SK-N-SH (cell line): ENCODE measurements at regions not wholly inside any gene's neighbourhood (a gene's known extent, or its start where the extent isn't known, plus 50 kb on each side); places are given as distances from the start of the nearest gene placed in this dataset.

ENCODE experiments used
- CTCF ChIA-PET: fragments of 300-600, 350-600 bp; formaldehyde crosslinking; extraction: SDS; loops from one replicate; lab custom pipeline; 2021; lab: Yijun Ruan, JAX
- POLR2A ChIA-PET: fragments of 350-600 bp; sonication (Branson Sonifier 250); formaldehyde crosslinking; extraction: SDS; loops from one replicate; lab custom pipeline; 2020; ENCODE audit warnings: antibody characterized with exemption, inconsistent platforms; lab: Yijun Ruan, JAX
- DNase-seq: peaks from one replicate; pipeline ENCODE4 v3.0.0; 2012
- H2AFZ ChIP-seq: fragments of 200-600 bp; sonication (generic); 2 replicates; pipeline ENCODE4 v1.8.1; 2016; ENCODE audit warnings: antibody characterized with exemption, mild to moderate bottlenecking, low read depth
- H3F3A ChIP-seq: fragments of 200-600 bp; sonication (generic); replicated peaks from 2 replicates; pipeline ENCODE3; 2016; ENCODE audit warnings: antibody characterized with exemption, mild to moderate bottlenecking; ENCODE audit not compliant: insufficient read depth
- H3K27ac ChIP-seq, 2 experiments: fragments of 200-500 bp in 1 of 2; fragments of 200-600 bp in 1 of 2; sonication (Bioruptor generic) in 1 of 2; sonication (generic), shearing (Covaris generic) in 1 of 2; 2 replicates each; pipeline versions ENCODE4 v1.5.1 to v1.6.1; 2014 to 2016; ENCODE audit warnings: low read depth in 2 of 2, inconsistent platforms in 1 of 2, low read length in 1 of 2, mild to moderate bottlenecking in 1 of 2, mixed read lengths in 1 of 2
- H3K27me3 ChIP-seq: fragments of 200-600 bp; sonication (generic), shearing (Covaris generic); 2 replicates; pipeline ENCODE4 v1.6.1; 2016; ENCODE audit warnings: mixed run types; ENCODE audit not compliant: insufficient read depth
- H3K36me3 ChIP-seq, 2 experiments: fragments of 200-500 bp in 1 of 2; fragments of 200-600 bp in 1 of 2; sonication (Bioruptor generic) in 1 of 2; sonication (generic) in 1 of 2; replicated peaks in 1 of 2; 2 replicates each; pipeline versions ENCODE3 to v1.5.1; 2014 to 2016; ENCODE audit warnings: low read length in 1 of 2, mild to moderate bottlenecking in 1 of 2; ENCODE audit not compliant: insufficient read depth in 2 of 2, control insufficient read depth in 1 of 2
- H3K4me1 ChIP-seq, 2 experiments: fragments of 200-500 bp in 1 of 2; fragments of 200-600 bp in 1 of 2; sonication (Bioruptor generic) in 1 of 2; sonication (generic), shearing (Covaris generic) in 1 of 2; 2 replicates each; pipeline versions ENCODE4 v1.5.1 to v1.6.1; 2014 to 2016; ENCODE audit warnings: low read depth in 1 of 2, low read length in 1 of 2, mixed run types in 1 of 2; ENCODE audit not compliant: insufficient read depth in 2 of 2, control insufficient read depth in 1 of 2
- H3K4me2 ChIP-seq: fragments of 200-600 bp; sonication (generic), shearing (Covaris generic); 2 replicates; pipeline ENCODE4 v1.6.1; 2017; ENCODE audit warnings: mixed run types
- H3K4me3 ChIP-seq, 2 experiments: fragments of 200-500 bp in 1 of 2; fragments of 200-600 bp in 1 of 2; sonication (Bioruptor generic) in 1 of 2; sonication (generic), shearing (Covaris generic) in 1 of 2; 2 replicates each; pipeline versions ENCODE4 v1.5.1 to v1.8.1; 2014 to 2016; ENCODE audit warnings: low read depth in 2 of 2, inconsistent platforms in 1 of 2, low read length in 1 of 2, mild to moderate bottlenecking in 1 of 2, mixed read lengths in 1 of 2, moderate library complexity in 1 of 2
- H3K79me2 ChIP-seq: fragments of 200-600 bp; sonication (generic); 2 replicates; pipeline ENCODE4 v1.8.1; 2017; ENCODE audit warnings: mild to moderate bottlenecking; ENCODE audit not compliant: insufficient read depth
- H3K9ac ChIP-seq: fragments of 200-600 bp; sonication (generic); 2 replicates; pipeline ENCODE4 v1.6.1; 2017; ENCODE audit warnings: mixed run types
- H3K9me2 ChIP-seq: fragments of 200-600 bp; sonication (generic); 2 replicates; pipeline ENCODE4 v1.6.1; 2017; ENCODE audit warnings: mixed run types
- H3K9me3 ChIP-seq: fragments of 200-600 bp; sonication (generic); 2 replicates; pipeline ENCODE4 v1.6.1; 2017; ENCODE audit warnings: mixed run types, mild to moderate bottlenecking, moderate library complexity
- H4K20me1 ChIP-seq: fragments of 200-600 bp; sonication (generic); 2 replicates; pipeline ENCODE4 v1.6.1; 2017; ENCODE audit warnings: mild to moderate bottlenecking, mixed run types; ENCODE audit not compliant: insufficient read depth
- CHD2 ChIP-seq: fragments of 150-350 bp; IDR thresholded peaks from 2 replicates; pipeline ENCODE4 v1.6.1; 2018; ENCODE audit warnings: low read length; ENCODE audit not compliant: partially characterized antibody
- CTCF ChIP-seq: fragments of 200-600 bp; sonication (generic); IDR thresholded peaks from 2 replicates; pipeline ENCODE4 v1.6.1; 2017; ENCODE audit warnings: antibody characterized with exemption, mild to moderate bottlenecking, moderate library complexity
- EZH2phosphoT487 ChIP-seq: fragments of 200-600 bp; sonication (generic); IDR thresholded peaks from 2 replicates; pipeline ENCODE4 v1.6.1; 2017; ENCODE audit warnings: low read depth, mixed run types, mild to moderate bottlenecking, antibody characterized with exemption, moderate library complexity, borderline replicate concordance
- FOXJ3 ChIP-seq: sonication (generic); formaldehyde crosslinking; IDR thresholded peaks from 2 replicates; pipeline ENCODE4 v1.5.1; 2020; ENCODE audit warnings: mild to moderate bottlenecking, missing genetic modification reagents
- FOXM1 ChIP-seq: IDR thresholded peaks from 2 replicates; pipeline ENCODE4 v1.4.0; 2012; ENCODE audit warnings: low read depth, mild to moderate bottlenecking
- GATA2 ChIP-seq: sonication (generic); formaldehyde crosslinking; IDR thresholded peaks from 2 replicates; pipeline ENCODE4 v1.5.0; 2020; ENCODE audit warnings: mild to moderate bottlenecking, missing genetic modification reagents
- IRF3 ChIP-seq: fragments of 150-350 bp; IDR thresholded peaks from 2 replicates; pipeline ENCODE4 v1.6.1; 2016; ENCODE audit warnings: mild to moderate bottlenecking, low read depth, low read length
- JUND ChIP-seq: IDR thresholded peaks from 2 replicates; pipeline ENCODE4 v1.4.0; 2012
- NFIC ChIP-seq: IDR thresholded peaks from 2 replicates; pipeline ENCODE4 v1.4.0; 2012; ENCODE audit warnings: borderline replicate concordance
- NRF1 ChIP-seq: IDR thresholded peaks from 2 replicates; pipeline ENCODE4 v1.6.1; 2012; ENCODE audit warnings: low read depth, mild to moderate bottlenecking, low read length
- PBX3 ChIP-seq: IDR thresholded peaks from 2 replicates; pipeline ENCODE4; 2012
- RAD21 ChIP-seq: IDR thresholded peaks from 2 replicates; pipeline ENCODE4 v1.6.1; 2012; ENCODE audit warnings: mild to moderate bottlenecking, low read length
- RCOR1 ChIP-seq: fragments of 150-350 bp; IDR thresholded peaks from 2 replicates; pipeline ENCODE4 v1.6.1; 2017; ENCODE audit warnings: antibody characterized with exemption, low read length
- REST ChIP-seq: IDR thresholded peaks from 2 replicates; pipeline ENCODE4 v1.6.1; 2012; ENCODE audit warnings: mild to moderate bottlenecking, low read depth, low read length, moderate library complexity
- RFX5 ChIP-seq: IDR thresholded peaks from 2 replicates; pipeline ENCODE4 v1.6.1; 2012; ENCODE audit warnings: mild to moderate bottlenecking, improper control_type of control experiment, low read length
- SIN3A ChIP-seq: IDR thresholded peaks from 2 replicates; pipeline ENCODE4 v1.6.1; 2012; ENCODE audit warnings: low read depth, mild to moderate bottlenecking, low read length, moderate library complexity, borderline replicate concordance
- SMC3 ChIP-seq: IDR thresholded peaks from 2 replicates; pipeline ENCODE4 v1.6.1; 2012; ENCODE audit warnings: low read depth, low read length, improper control_type of control experiment
- TAF1 ChIP-seq: IDR thresholded peaks from 2 replicates; pipeline ENCODE4 v1.6.1; 2012; ENCODE audit warnings: low read depth, mild to moderate bottlenecking, low read length, moderate library complexity, borderline replicate concordance
- YY1 ChIP-seq: IDR thresholded peaks from 2 replicates; pipeline ENCODE4 v1.4.0; 2012; ENCODE audit warnings: low read depth, mild to moderate bottlenecking
- ZBTB33 ChIP-seq: IDR thresholded peaks from 2 replicates; pipeline ENCODE4 v1.4.0; 2012; ENCODE audit warnings: low read depth, borderline replicate concordance
- WGBS: methylation state at CpG from one replicate; pipeline ENCODE4 v1.1.6; 2017; ENCODE audit warnings: low lambda C conversion rate; 5-methylcytosine and 5-hydroxymethylcytosine counted together

GRCh38 chr4:189436207-189436606 is 504.5 kb upstream of the FRG1 start:
- peak; percentile 5 for DNase-seq
- TF ChIP-seq FOXJ3 (CRISPR knock-in tag) (no peak), RAD21 (peak; percentile 19; the same call in 1 of the 2 replicates), SMC3 (no peak), IRF3 (no peak), RFX5 (no peak), CTCF (peak; percentile 24; the same call in 1 of the 2 replicates), SIN3A (no peak), YY1 (no peak)
- Histone ChIP-seq H3F3A (no peaks in the 10 kb centered on the region), H4K20me1 (no peaks in the 10 kb centered on the region), H3K27ac (no peak overlapping the region), H3K4me3 (no peak overlapping the region), H3K4me2 (no peak overlapping the region), H3K9ac (no peak overlapping the region), H2AFZ (no peak overlapping the region), H3K9me3 (no peaks in the 10 kb centered on the region), H3K9me2 (no peaks in the 10 kb centered on the region), H3K79me2 (no peaks in the 10 kb centered on the region), H3K4me1 (no peaks in the 10 kb centered on the region), H3K36me3 (no peaks in the 10 kb centered on the region), H3K27me3 (no peaks in the 10 kb centered on the region)
- ChIA-PET POLR2A (no interaction called here), CTCF (interaction anchor here (0.9 to 1.5 kb wide), 3 partner anchors 14 to 405 kb away, joined by 3 to 6 read pairs (median 5); no protein-coding TSS in a partner anchor)
- 10% methylated on average over 3 of the region's 3 CpGs for WGBS

- Histone ChIP-seq H3K4me2 (no peak overlapping the region), H3K27me3 (no peaks in the 10 kb centered on the region), H2AFZ (no peak overlapping the region), H3K4me1 (no peaks in the 10 kb centered on the region; a peak in 2 of 4 replicates), H3K4me3 (no peak overlapping the region), H3K9ac (no peak overlapping the region), H3F3A (no peaks in the 10 kb centered on the region), H3K9me2 (no peaks in the 10 kb centered on the region), H4K20me1 (no peaks in the 10 kb centered on the region), H3K27ac (no peak overlapping the region), H3K36me3 (no peaks in the 10 kb centered on the region), H3K79me2 (no peaks in the 10 kb centered on the region), H3K9me3 (no peaks in the 10 kb centered on the region)
- WGBS: 12% methylated on average over 4 of the region's 4 CpGs
- no peak for DNase-seq
- ChIA-PET CTCF (no interaction called here), POLR2A (no interaction called here)
- TF ChIP-seq FOXM1 (no peak), NRF1 (no peak), GATA2 (CRISPR knock-in tag) (no peak), CHD2 (no peak), RAD21 (no peak), TAF1 (no peak), REST (no peak), EZH2phosphoT487 (no peak), ZBTB33 (no peak), SIN3A (no peak), NFIC (no peak), JUND (no peak), RCOR1 (no peak), PBX3 (no peak)
Observed at GRCh38 chr4:189440716-189441115, 500.0 kb upstream of the FRG1 start.
